HS-27A (cell line): ENCODE measurements at regions not wholly inside any gene's neighbourhood (a gene's known extent, or its start where the extent isn't known, plus 50 kb on each side); places are given as distances from the start of the nearest gene placed in this dataset.

Source experiments
- DNase-seq: peaks from one replicate; pipeline ENCODE4 v3.0.0-alpha.2; 2012; ENCODE audit warnings: low read depth, missing footprints

GRCh38 chr12:124726596-124727263, 136.9 kb downstream of the SCARB1 start:
- DNase-seq, result no peak

GRCh38 chr12:124725597-124726237, 137.9 kb downstream of the SCARB1 start:
- DNase-seq, result no peak

- no peak for DNase-seq
Observed at GRCh38 chr12:124725099-124725498, 138.6 kb downstream of the SCARB1 start.

- DNase-seq, result no peak
Observed at GRCh38 chr12:124722878-124723277, 140.8 kb downstream of the SCARB1 start.

GRCh38 chr12:124721501-124722162, 142.0 kb downstream of the SCARB1 start:
- no peak for DNase-seq

- DNase-seq, result no peak
Observed at GRCh38 chr12:124720681-124721500, 142.8 kb downstream of the SCARB1 start.

GRCh38 chr12:124720004-124720680, 143.5 kb downstream of the SCARB1 start:
- no peak for DNase-seq

GRCh38 chr12:124719231-124719630, 144.4 kb downstream of the SCARB1 start:
- no peak for DNase-seq

GRCh38 chr12:124718458-124718857, 145.2 kb downstream of the SCARB1 start:
- no peak for DNase-seq

- DNase-seq, result no peak
Observed at GRCh38 chr12:124718036-124718435, 145.6 kb downstream of the SCARB1 start.

- no peak for DNase-seq
Observed at GRCh38 chr12:124717318-124717717, 146.3 kb downstream of the SCARB1 start.

GRCh38 chr12:124716208-124717130, 147.2 kb downstream of the SCARB1 start:
- DNase-seq, result no peak

- no peak for DNase-seq
Observed at GRCh38 chr12:124715121-124715990, 147.9 kb upstream of the NCOR2 start.

GRCh38 chr12:124713436-124714082, 146.1 kb upstream of the NCOR2 start:
- no peak for DNase-seq

- no peak for DNase-seq
Observed at GRCh38 chr12:124713041-124713435, 145.6 kb upstream of the NCOR2 start.

GRCh38 chr12:124711344-124711743, 143.9 kb upstream of the NCOR2 start:
- DNase-seq, result no peak

- no peak for DNase-seq
Observed at GRCh38 chr12:124709722-124710687, 142.6 kb upstream of the NCOR2 start.

- no peak for DNase-seq
Observed at GRCh38 chr12:124707316-124707715, 139.9 kb upstream of the NCOR2 start.
